WTC11 (cell line): ENCODE measurements at regions not wholly inside any gene's neighbourhood (a gene's known extent, or its start where the extent isn't known, plus 50 kb on each side); places are given as distances from the start of the nearest gene placed in this dataset.

Experiments
- CBFB ChIP-seq: sonication (generic); formaldehyde crosslinking; IDR thresholded peaks from 2 replicates; pipeline ENCODE4 v1.8.1; 2022; ENCODE audit warnings: mild to moderate bottlenecking, low read depth, missing genetic modification reagents
- CTCF ChIP-seq: fragments of 200-600 bp; IDR thresholded peaks from 2 replicates; pipeline ENCODE4 v1.8.0; 2022; ENCODE audit warnings: antibody characterized with exemption
- E2F5 ChIP-seq: sonication (generic); formaldehyde crosslinking; IDR thresholded peaks from 2 replicates; pipeline ENCODE4 v1.8.1; 2022; ENCODE audit warnings: mild to moderate bottlenecking, moderate library complexity, missing genetic modification reagents
- GABPB1 ChIP-seq: sonication (generic); formaldehyde crosslinking; IDR thresholded peaks from 2 replicates; pipeline ENCODE4 v1.8.1; 2023; ENCODE audit warnings: mild to moderate bottlenecking, missing genetic modification reagents
- JUN ChIP-seq: sonication (generic); formaldehyde crosslinking; IDR thresholded peaks from 2 replicates; pipeline ENCODE4 v1.8.0; 2023; ENCODE audit warnings: mild to moderate bottlenecking, missing genetic modification reagents
- MAX ChIP-seq: sonication (generic); formaldehyde crosslinking; IDR thresholded peaks from 2 replicates; pipeline ENCODE4 v1.8.0; 2022; ENCODE audit warnings: mild to moderate bottlenecking, missing genetic modification reagents
- ZNF317 ChIP-seq: sonication (generic); formaldehyde crosslinking; IDR thresholded peaks from 2 replicates; pipeline ENCODE4 v1.8.1; 2023; ENCODE audit warnings: low read depth, mild to moderate bottlenecking, moderate library complexity, missing genetic modification reagents, borderline replicate concordance
- ZNF416 ChIP-seq: fragments of 250-450 bp; sonication (Bioruptor Pico); IDR thresholded peaks from 2 replicates; pipeline ENCODE4 v1.9.0; 2021; ENCODE audit warnings: mild to moderate bottlenecking, inconsistent platforms

- TF ChIP-seq CBFB (CRISPR knock-in tag) (no peak), ZNF317 (no peak), JUN (no peak), GABPB1 (CRISPR knock-in tag) (no peak), MAX (CRISPR knock-in tag) (no peak), CTCF (no peak), ZNF416 (CRISPR knock-in tag) (no peak), E2F5 (CRISPR knock-in tag) (no peak)
Measured at GRCh38 chr1:81714636-81715035, 86.1 kb upstream of the ADGRL2 start.
